H1 (cell line): ENCODE measurements at regions not wholly inside any gene's neighbourhood (a gene's known extent, or its start where the extent isn't known, plus 50 kb on each side); places are given as distances from the start of the nearest gene placed in this dataset.

ENCODE experiments used
- CTCF ChIA-PET: fragments of 300-600 bp; sonication (Branson Sonifier 250); formaldehyde crosslinking; loops from one replicate; lab custom pipeline; 2021; ENCODE audit not compliant: partially characterized antibody; lab: Charles Lee
- POLR2A ChIA-PET: fragments of 300-600 bp; sonication (Branson Sonifier 250); formaldehyde crosslinking; loops from one replicate; lab custom pipeline; 2021; ENCODE audit warnings: inconsistent platforms; ENCODE audit not compliant: partially characterized antibody; lab: Charles Lee
- DNase-seq, 2 experiments: peaks; one replicate each; pipeline versions ENCODE4 v3.0.0 to v3.0.0-alpha.2; 2010 to 2022; ENCODE audit warnings: low spot score in 2 of 2, low read depth in 1 of 2, mixed read lengths in 1 of 2
- FAIRE-seq: peaks from 2 replicates; lab custom pipeline; 2011; peaks lifted over from hg19 to GRCh38; lab: Jason Lieb, UNC
- H2AFZ ChIP-seq: 2 replicates; pipeline ENCODE4 v1.8.1; 2012; ENCODE audit warnings: low read length, inconsistent platforms
- H2AK5ac ChIP-seq: 2 replicates; pipeline ENCODE4 v1.6.1; 2013; ENCODE audit warnings: low read depth, low read length
- H2BK120ac ChIP-seq: replicated peaks from 2 replicates; pipeline ENCODE3; 2013; ENCODE audit warnings: low read depth, low read length, inconsistent platforms
- H2BK12ac ChIP-seq: 2 replicates; pipeline ENCODE4 v1.6.1; 2013; ENCODE audit warnings: low read depth, low read length
- H2BK15ac ChIP-seq: 2 replicates; pipeline ENCODE4 v1.6.1; 2013; ENCODE audit warnings: low read length
- H2BK20ac ChIP-seq: 2 replicates; pipeline ENCODE4 v1.6.1; 2013; ENCODE audit warnings: low read length
- H2BK5ac ChIP-seq: 2 replicates; pipeline ENCODE4 v1.6.1; 2013; ENCODE audit warnings: low read depth, low read length
- H3K14ac ChIP-seq: 2 replicates; pipeline ENCODE4 v1.6.1; 2013; ENCODE audit warnings: inconsistent platforms; ENCODE audit not compliant: insufficient read length
- H3K18ac ChIP-seq: 2 replicates; pipeline ENCODE4 v1.6.1; 2013; ENCODE audit warnings: low read length; ENCODE audit errors: extremely low read depth
- H3K23ac ChIP-seq: 2 replicates; pipeline ENCODE4 v1.6.1; 2013; ENCODE audit warnings: inconsistent platforms; ENCODE audit not compliant: insufficient read length
- H3K23me2 ChIP-seq: 2 replicates; pipeline ENCODE4 v1.6.1; 2013; ENCODE audit warnings: low read depth, low read length
- H3K27ac ChIP-seq: 2 replicates; pipeline ENCODE4 v1.6.1; 2011; ENCODE audit warnings: low read depth, low read length, inconsistent platforms
- H3K27me3 ChIP-seq, 4 experiments: replicated peaks in 1 of 4; 1 replicate in 1 of 4; 2 replicates in 3 of 4; pipeline versions ENCODE4 v1.6.1 to v1.8.1; 2011 to 2013; ENCODE audit warnings: low read length in 3 of 4, mild to moderate bottlenecking in 3 of 4, inconsistent platforms in 2 of 4, mixed read lengths in 2 of 4, moderate library complexity in 1 of 4; ENCODE audit not compliant: control insufficient read depth in 3 of 4, insufficient read depth in 3 of 4; ENCODE audit errors: extremely low read depth in 1 of 4
- H3K36me3 ChIP-seq, 4 experiments: 2 replicates each; pipeline versions ENCODE4 v1.6.1 to v1.8.1; 2011 to 2013; ENCODE audit warnings: mild to moderate bottlenecking in 4 of 4, low read length in 3 of 4, moderate library complexity in 2 of 4, control low read depth in 1 of 4, inconsistent platforms in 1 of 4; ENCODE audit not compliant: insufficient read depth in 4 of 4, control insufficient read depth in 2 of 4
- H3K4ac ChIP-seq: replicated peaks from 2 replicates; pipeline ENCODE3; 2013; ENCODE audit warnings: low read length, low read depth, mixed read lengths, inconsistent platforms; ENCODE audit not compliant: insufficient read length
- H3K4me1 ChIP-seq, 4 experiments: replicated peaks in 1 of 4; 1 replicate in 1 of 4; 2 replicates in 3 of 4; pipeline versions ENCODE4 v1.6.1 to v1.8.1; 2011 to 2013; ENCODE audit warnings: low read length in 3 of 4, inconsistent platforms in 2 of 4, mixed read lengths in 1 of 4; ENCODE audit not compliant: insufficient read depth in 4 of 4, control insufficient read depth in 3 of 4
- H3K4me2 ChIP-seq, 2 experiments: 2 replicates each; pipeline versions ENCODE4 v1.6.1 to v1.8.1; 2011 to 2013; ENCODE audit warnings: low read depth in 2 of 2, low read length in 2 of 2, control low read depth in 1 of 2, inconsistent platforms in 1 of 2, mild to moderate bottlenecking in 1 of 2; ENCODE audit not compliant: insufficient read depth in 1 of 2
- H3K4me3 ChIP-seq, 4 experiments: fragments of 200-600, 300-600 bp in 1 of 4; sonication (generic), shearing (Covaris generic), sonication (Bioruptor Twin) in 1 of 4; 2 replicates each; pipeline versions ENCODE4 v1.5.1 to v1.8.1; 2011 to 2016; ENCODE audit warnings: low read length in 4 of 4, low read depth in 3 of 4, control low read depth in 2 of 4, inconsistent platforms in 2 of 4, mild to moderate bottlenecking in 2 of 4, mixed read lengths in 1 of 4, moderate library complexity in 1 of 4; ENCODE audit not compliant: insufficient read depth in 2 of 4; ENCODE audit errors: extremely low read depth in 1 of 4
- H3K56ac ChIP-seq: replicated peaks from 2 replicates; pipeline ENCODE3; 2013; ENCODE audit warnings: low read depth, mild to moderate bottlenecking, mixed read lengths, low read length, inconsistent platforms; ENCODE audit not compliant: insufficient read length
- H3K79me1 ChIP-seq: 2 replicates; pipeline ENCODE4 v1.6.1; 2013; ENCODE audit warnings: low read depth, low read length, control low read depth
- H3K79me2 ChIP-seq, 2 experiments: 2 replicates each; pipeline versions ENCODE4 v1.6.1 to v1.8.1; 2012 to 2013; ENCODE audit warnings: low read length in 2 of 2, mild to moderate bottlenecking in 2 of 2, inconsistent platforms in 1 of 2; ENCODE audit not compliant: insufficient read depth in 2 of 2, control insufficient read depth in 1 of 2
- H3K9ac ChIP-seq, 4 experiments: replicated peaks in 1 of 4; 1 replicate in 1 of 4; 2 replicates in 3 of 4; pipeline versions ENCODE4 v1.6.1 to v1.8.1; 2011 to 2013; ENCODE audit warnings: low read depth in 3 of 4, low read length in 3 of 4, control low read depth in 2 of 4, mild to moderate bottlenecking in 2 of 4, moderate library complexity in 2 of 4, inconsistent platforms in 1 of 4; ENCODE audit errors: extremely low read depth in 1 of 4
- H3K9me3 ChIP-seq, 2 experiments: 2 replicates each; pipeline versions ENCODE4 v1.6.1 to v1.8.1; 2012 to 2013; ENCODE audit warnings: mild to moderate bottlenecking in 2 of 2, moderate library complexity in 2 of 2, control low read depth in 1 of 2, inconsistent platforms in 1 of 2, low read depth in 1 of 2, low read length in 1 of 2, mixed read lengths in 1 of 2; ENCODE audit not compliant: insufficient read depth in 2 of 2
- H4K20me1 ChIP-seq, 2 experiments: replicated peaks in 1 of 2; 2 replicates each; pipeline versions ENCODE3 to v1.8.1; 2011 to 2013; ENCODE audit warnings: inconsistent platforms in 2 of 2, low read length in 2 of 2, mild to moderate bottlenecking in 1 of 2; ENCODE audit not compliant: insufficient read depth in 2 of 2, control insufficient read depth in 1 of 2
- H4K5ac ChIP-seq: 2 replicates; pipeline ENCODE4 v1.6.1; 2013; ENCODE audit warnings: low read length, low read depth, mixed read lengths, inconsistent platforms; ENCODE audit not compliant: insufficient read length
- H4K8ac ChIP-seq: 2 replicates; pipeline ENCODE4 v1.8.0; 2013; ENCODE audit warnings: mild to moderate bottlenecking, moderate library complexity, low read length, inconsistent platforms; ENCODE audit not compliant: insufficient read depth; ENCODE audit errors: extremely low read depth
- H4K91ac ChIP-seq: replicated peaks from 2 replicates; pipeline ENCODE3; 2013; ENCODE audit warnings: low read length, mixed read lengths, inconsistent platforms; ENCODE audit not compliant: insufficient read length
- BACH1 ChIP-seq: IDR thresholded peaks from 2 replicates; pipeline ENCODE4 v1.6.1; 2012; ENCODE audit warnings: low read length, improper control_type of control experiment
- CHD1 ChIP-seq: IDR thresholded peaks from 2 replicates; pipeline ENCODE4 v1.6.1; 2012; ENCODE audit warnings: low read depth, low read length, improper control_type of control experiment
- EP300 ChIP-seq, 2 experiments: IDR thresholded peaks; 1 replicate in 1 of 2; 2 replicates in 1 of 2; pipeline ENCODE4 v1.6.1; 2011 to 2012; ENCODE audit warnings: low read depth in 2 of 2, low read length in 2 of 2, mild to moderate bottlenecking in 2 of 2, borderline replicate concordance in 1 of 2, inconsistent platforms in 1 of 2, moderate library complexity in 1 of 2
- FOSL1 ChIP-seq: IDR thresholded peaks from 2 replicates; pipeline ENCODE4 v1.6.1; 2011; ENCODE audit warnings: mild to moderate bottlenecking, low read depth, low read length, moderate library complexity; ENCODE audit not compliant: insufficient read depth
- GTF2F1 ChIP-seq: IDR thresholded peaks from 2 replicates; pipeline ENCODE4 v1.6.1; 2012; ENCODE audit warnings: low read depth, low read length, improper control_type of control experiment, borderline replicate concordance
- HDAC2 ChIP-seq, 2 experiments: fragments of 300-600 bp in 1 of 2; sonication (generic) in 1 of 2; IDR thresholded peaks; 2 replicates each; pipeline ENCODE4 v1.6.1; 2011 to 2012; ENCODE audit warnings: low read depth in 2 of 2, low read length in 2 of 2, mild to moderate bottlenecking in 2 of 2, moderate library complexity in 2 of 2, borderline replicate concordance in 1 of 2, inconsistent platforms in 1 of 2
- HDAC6 ChIP-seq: IDR thresholded peaks from one replicate; pipeline ENCODE4 v1.7.1; 2012; ENCODE audit warnings: low read depth, mild to moderate bottlenecking, inconsistent platforms, low read length, moderate library complexity
- JUND ChIP-seq: IDR thresholded peaks from 2 replicates; pipeline ENCODE4 v1.6.1; 2011; ENCODE audit warnings: mild to moderate bottlenecking, improper control_type of control experiment, low read length
- KDM1A ChIP-seq: fragments of 200-600, 300-600 bp; sonication (generic); IDR thresholded peaks from 2 replicates; pipeline ENCODE4 v1.7.1; 2016; ENCODE audit warnings: mild to moderate bottlenecking, low read length, borderline replicate concordance
- MAFK ChIP-seq: IDR thresholded peaks from 2 replicates; pipeline ENCODE4 v1.6.1; 2012; ENCODE audit warnings: low read depth, mild to moderate bottlenecking, improper control_type of control experiment, low read length
- SAP30 ChIP-seq: fragments of 300-600 bp; sonication (generic); IDR thresholded peaks from 2 replicates; pipeline ENCODE4 v1.7.1; 2012; ENCODE audit warnings: low read length, moderate library complexity, mild to moderate bottlenecking, inconsistent platforms; ENCODE audit not compliant: insufficient read depth, insufficient replicate concordance
- SP4 ChIP-seq: IDR thresholded peaks from 2 replicates; pipeline ENCODE4 v1.6.1; 2012; ENCODE audit warnings: low read length, inconsistent platforms
- TAF1 ChIP-seq: IDR thresholded peaks from 2 replicates; pipeline ENCODE4 v1.6.1; 2011; ENCODE audit warnings: mild to moderate bottlenecking, low read depth, low read length
- WGBS, 2 experiments: shearing (Covaris generic) in 1 of 2; methylation state at CpG; one replicate each; pipeline versions ENCODE4 v1.1.6 to v1.1.7; 2013 to 2015; ENCODE audit warnings: low lambda C conversion rate in 2 of 2, mixed read lengths in 2 of 2, inconsistent platforms in 1 of 2, low coverage in 1 of 2, missing lambda C conversion rate in 1 of 2; ENCODE audit not compliant: insufficient replicate concordance in 2 of 2, insufficient coverage in 1 of 2, insufficient read length in 1 of 2; ENCODE audit errors: extremely low coverage in 1 of 2, missing lambda C conversion rate in 1 of 2; 5-methylcytosine and 5-hydroxymethylcytosine counted together
- TF ChIP-seq, protein P1 (sequence below): IDR thresholded peaks from 2 replicates; pipeline ENCODE4 v1.6.1; 2011; ENCODE audit warnings: low read length, improper control_type of control experiment

DNA sequence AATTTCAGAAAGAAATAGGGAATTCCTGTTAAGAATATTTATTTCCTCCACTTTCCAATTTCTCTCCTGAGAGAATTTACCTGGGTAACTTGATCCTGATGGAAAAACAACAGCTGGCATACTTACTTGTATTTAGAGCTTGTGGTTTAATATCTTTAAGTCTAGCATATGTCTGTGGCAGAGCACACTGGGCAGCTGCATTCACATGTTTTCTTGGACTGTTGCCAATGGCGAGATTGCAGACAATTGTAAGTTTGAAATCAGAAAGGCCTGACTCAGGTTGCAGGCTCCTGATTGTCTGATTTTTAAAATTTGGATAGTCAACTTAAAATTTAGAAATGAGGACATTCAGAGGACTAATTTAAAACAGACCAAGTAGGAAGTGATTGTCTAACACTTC, 66.9 kb downstream of the NHLRC3 start:
- Histone ChIP-seq H3K79me1 (no peaks in the 10 kb centered on the region), H3K4ac (no peak overlapping the region), H3K27ac (no peak overlapping the region), H2BK5ac (no peak overlapping the region), H3K23ac (no peak overlapping the region), H3K4me1 (peaks cover 0 to 2% (median 0%) of the 10 kb centered on the region in 4 experiments; a peak in 1 of 7 replicates), H4K5ac (no peak overlapping the region), H3K56ac (no peak overlapping the region), H3K4me2 (no peak overlapping the region), H3K9me3 (no peaks in the 10 kb centered on the region), H3K27me3 (no peaks in the 10 kb centered on the region; a peak in 1 of 7 replicates), H3K79me2 (no peaks in the 10 kb centered on the region), H2BK20ac (no peak overlapping the region), H3K36me3 (no peaks in the 10 kb centered on the region), H2BK120ac (no peak overlapping the region), H4K20me1 (no peaks in the 10 kb centered on the region), H2AFZ (no peak overlapping the region), H3K9ac (no peak overlapping the region), H3K14ac (no peak overlapping the region), H3K23me2 (no peaks in the 10 kb centered on the region), H3K4me3 (no peak overlapping the region), H3K18ac (no peak overlapping the region), H2BK12ac (no peak overlapping the region), H2AK5ac (no peak overlapping the region), H4K91ac (no peak overlapping the region), H4K8ac (no peak overlapping the region), H2BK15ac (no peak overlapping the region)
- ChIA-PET POLR2A (no interaction called here), CTCF (interaction anchor here (1.6 kb wide), 1 partner anchor 12 kb away, joined by 4 read pairs; no protein-coding TSS in a partner anchor)
- DNase-seq (no peak), FAIRE-seq (no peak)
- WGBS, 2 experiments: 95% methylated on average over 1 of the region's 1 CpG; no CpG with 5 or more reads in 1 of the 2 experiments
- no peak for TF ChIP-seq SP4
- TF ChIP-seq MAFK: no peak
- no peak for TF ChIP-seq EP300 (IDR thresholded peaks at IDR 0.05; ENCODE audit: borderline replicate concordance in 1 of 2, low read depth in 2 of 2, low read length in 2 of 2)
- TF ChIP-seq SAP30: no peak
- TF ChIP-seq JUND: no peak
- TF ChIP-seq HDAC6: no peak
- no peak for TF ChIP-seq TAF1
- TF ChIP-seq KDM1A: no peak
- TF ChIP-seq GTF2F1: no peak
- TF ChIP-seq FOSL1: no peak
- TF ChIP-seq BACH1: no peak
- TF ChIP-seq, protein P1, sequence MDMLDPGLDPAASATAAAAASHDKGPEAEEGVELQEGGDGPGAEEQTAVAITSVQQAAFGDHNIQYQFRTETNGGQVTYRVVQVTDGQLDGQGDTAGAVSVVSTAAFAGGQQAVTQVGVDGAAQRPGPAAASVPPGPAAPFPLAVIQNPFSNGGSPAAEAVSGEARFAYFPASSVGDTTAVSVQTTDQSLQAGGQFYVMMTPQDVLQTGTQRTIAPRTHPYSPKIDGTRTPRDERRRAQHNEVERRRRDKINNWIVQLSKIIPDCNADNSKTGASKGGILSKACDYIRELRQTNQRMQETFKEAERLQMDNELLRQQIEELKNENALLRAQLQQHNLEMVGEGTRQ: no peak
- TF ChIP-seq CHD1: no peak
- TF ChIP-seq HDAC2 (IDR thresholded peaks at IDR 0.05; ENCODE audit: borderline replicate concordance in 1 of 2, low read depth in 2 of 2, low read length in 2 of 2): no peak
